ENCODE measurements at regions not wholly inside any gene's neighbourhood (a gene's known extent, or its start where the extent isn't known, plus 50 kb on each side); places are given as distances from the start of the nearest gene placed in this dataset.

DNA sequence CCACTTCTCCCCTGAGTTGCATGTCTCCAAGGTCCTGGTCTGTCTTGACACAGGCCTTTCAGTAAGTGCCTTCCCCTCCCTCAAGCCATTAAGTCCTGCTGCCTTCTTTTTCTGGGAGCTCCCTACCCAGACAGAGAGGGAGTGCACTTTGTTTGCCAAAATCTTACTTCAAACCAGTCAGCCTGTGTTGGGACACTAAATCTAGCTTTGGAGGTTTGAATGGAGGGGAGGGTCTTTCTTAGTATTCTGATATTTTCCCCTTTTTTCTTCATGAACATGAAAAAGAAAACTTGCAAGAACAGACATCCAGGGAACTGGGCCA, 170.7 kb upstream of the PMEPA1 start:
- ChIA-PET CTCF (interaction anchor here (0.9 kb wide), 1 partner anchor 11 kb away, joined by 3 read pairs; no protein-coding TSS in a partner anchor), POLR2A (no interaction called here)
- no peak for TF ChIP-seq CTCF (IDR thresholded peaks at IDR 0.05; ENCODE audit: control extremely low read depth, extremely low read depth, low read depth, missing control alignments)
- no peak for DNase-seq (ENCODE audit: extremely low spot score)

DNA sequence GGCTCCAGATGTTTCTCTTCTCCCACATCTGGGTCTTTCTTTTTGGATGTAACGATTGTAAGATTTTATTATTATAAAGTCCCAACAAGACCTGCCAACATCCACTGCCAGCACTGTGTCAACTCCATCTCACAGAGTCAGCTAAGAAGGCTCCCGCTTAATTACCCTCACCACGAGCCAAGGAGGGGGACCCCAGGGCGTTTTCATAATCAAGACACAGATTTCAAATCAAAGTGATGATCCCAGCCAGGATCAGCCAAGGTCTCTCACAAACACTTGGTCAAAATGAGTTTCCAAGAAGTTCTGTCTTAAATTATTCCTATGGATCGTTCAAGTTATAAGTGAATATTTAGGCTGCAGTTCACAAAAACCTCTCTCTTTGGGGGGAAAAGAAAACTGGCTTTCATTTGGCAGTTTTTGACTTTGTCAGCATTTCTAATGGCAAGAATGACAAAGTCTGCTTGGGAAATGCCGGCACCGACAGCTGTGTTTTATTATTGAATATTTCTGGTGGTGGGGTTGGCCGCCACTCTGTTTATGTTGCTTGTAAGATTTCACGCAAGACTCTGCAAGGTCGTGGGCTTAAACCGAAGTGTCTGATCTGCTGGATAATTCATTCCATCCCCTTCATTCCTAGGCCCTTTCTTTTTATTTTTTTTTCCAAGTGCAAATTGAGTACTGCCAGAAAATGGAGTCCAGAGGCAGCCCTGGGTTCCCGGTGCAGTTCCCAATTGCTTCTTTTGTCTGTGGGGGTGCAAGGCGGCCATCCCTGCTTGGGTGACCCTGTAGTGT, 170.2 kb upstream of the PMEPA1 start:
- ChIA-PET CTCF (interaction anchor here (0.9 kb wide), 1 partner anchor 12 kb away, joined by 3 read pairs; no protein-coding TSS in a partner anchor), POLR2A (no interaction called here)
- no peak for TF ChIP-seq CTCF (IDR thresholded peaks at IDR 0.05; ENCODE audit: control extremely low read depth, extremely low read depth, low read depth, missing control alignments)
- no peak for DNase-seq (ENCODE audit: extremely low spot score)

GRCh38 chr20:57879437-57879778, 169.6 kb upstream of the PMEPA1 start:
- TF ChIP-seq CTCF (IDR thresholded peaks at IDR 0.05; ENCODE audit: control extremely low read depth, extremely low read depth, low read depth, missing control alignments), result no peak
- ChIA-PET CTCF (no interaction called here), POLR2A (no interaction called here)
- no peak for DNase-seq (ENCODE audit: extremely low spot score)

- POLR2A ChIA-PET, result no interaction called here
- TF ChIP-seq CTCF (IDR thresholded peaks at IDR 0.05; ENCODE audit: control extremely low read depth, extremely low read depth, low read depth, missing control alignments), result no peak
- DNase-seq (ENCODE audit: extremely low spot score), result no peak
- CTCF ChIA-PET, result no interaction called here
Measured at GRCh38 chr20:57878786-57879424, 169.1 kb upstream of the PMEPA1 start.

GRCh38 chr20:57877995-57878394, 168.2 kb upstream of the PMEPA1 start:
- no peak for DNase-seq (ENCODE audit: extremely low spot score)
- CTCF ChIA-PET, result no interaction called here
- POLR2A ChIA-PET, result no interaction called here
- no peak for TF ChIP-seq CTCF (IDR thresholded peaks at IDR 0.05; ENCODE audit: control extremely low read depth, extremely low read depth, low read depth, missing control alignments)

DNA sequence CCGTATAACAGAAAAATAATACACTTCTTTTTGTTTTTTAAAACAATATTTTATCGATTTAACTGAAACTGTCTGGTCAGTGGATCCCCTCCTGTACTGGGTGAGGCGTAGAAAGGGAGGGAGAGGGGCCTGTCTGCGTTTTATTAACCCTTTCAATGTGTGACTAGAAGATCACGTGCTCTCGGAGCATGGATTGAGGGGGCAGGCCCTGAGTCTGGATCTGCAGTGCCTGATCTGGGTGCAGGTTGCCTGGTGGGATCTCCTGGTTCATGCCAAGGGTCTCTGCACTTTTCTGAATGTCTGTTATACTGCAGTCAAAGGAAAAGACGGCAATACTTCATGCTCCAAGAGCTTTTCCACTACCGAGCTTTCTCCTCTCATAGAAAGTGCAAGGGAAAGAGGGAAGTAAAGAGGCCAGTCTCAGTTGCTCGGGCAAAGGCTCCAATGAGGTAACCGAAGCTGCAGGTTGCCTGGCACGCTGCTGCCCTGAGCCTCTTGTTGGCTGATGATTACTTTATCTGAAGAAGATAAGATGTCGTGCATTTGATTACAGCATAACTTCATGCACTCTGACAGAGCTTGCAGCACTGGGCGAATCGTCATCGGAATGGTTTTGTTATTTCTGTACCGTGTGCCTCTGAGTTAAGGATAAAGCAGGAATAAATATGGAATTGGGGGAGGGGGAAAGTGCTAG, 167.5 kb upstream of the PMEPA1 start:
- TF ChIP-seq CTCF (IDR thresholded peaks at IDR 0.05; ENCODE audit: control extremely low read depth, extremely low read depth, low read depth, missing control alignments), result no peak
- ChIA-PET CTCF (no interaction called here), POLR2A (no interaction called here)
- no peak for DNase-seq (ENCODE audit: extremely low spot score)

Data from GM10248 (cell line).